ENCODE measurements at regions not wholly inside any gene's neighbourhood (a gene's known extent, or its start where the extent isn't known, plus 50 kb on each side); places are given as distances from the start of the nearest gene placed in this dataset.

- TF ChIP-seq CTCF (IDR thresholded peaks at IDR 0.05 in 8 of 11, conservative IDR thresholded peaks at IDR 0.05 in 3 of 11) (no peak), POLR2AphosphoS5 (IDR thresholded peaks at IDR 0.05) (no peak), POLR2A (IDR thresholded peaks at IDR 0.05) (no peak)
Measured at GRCh38 chr7:156157409-156158012, 345.2 kb upstream of the SHH start.
